K562 (cell line): ENCODE measurements at regions not wholly inside any gene's neighbourhood (a gene's known extent, or its start where the extent isn't known, plus 50 kb on each side); places are given as distances from the start of the nearest gene placed in this dataset.

Experiments
- ATAC-seq: fragments of 200-7000 bp; cut with Tn5 transposase; 3 replicates; pipeline ENCODE4 v1.9.1; 2020; ENCODE audit warnings: moderate library complexity
- BruUV-seq: library from RNA; stranded (reverse); fragments of 400-500 nt; replicated peaks from 2 replicates; lab custom pipeline; 2021; lab: Mats Ljungman, UMichigan
- CTCF ChIA-PET: fragments of 300-600 bp; formaldehyde crosslinking; extraction: SDS; loops from one replicate; lab custom pipeline; 2021; ENCODE audit warnings: low intra/inter-chr PET ratio; lab: Yijun Ruan, JAX
- POLR2A ChIA-PET: fragments of 300-600, 350-650 bp; sonication (Branson Sonifier 250); formaldehyde crosslinking; extraction: SDS; loops from one replicate; lab custom pipeline; 2021; ENCODE audit warnings: antibody characterized with exemption, inconsistent platforms; lab: Yijun Ruan, JAX
- DNase-seq, 4 experiments: peaks; one replicate each; pipeline versions ENCODE4 v3.0.0 to v3.0.0-alpha.2; 2011 to 2018; ENCODE audit warnings: low spot score in 3 of 4, mixed read lengths in 3 of 4; ENCODE audit errors: extremely low read depth in 1 of 4
- FAIRE-seq: peaks from 2 replicates; lab custom pipeline; 2011; peaks lifted over from hg19 to GRCh38; lab: Jason Lieb, UNC
- H2AFZ ChIP-seq: 2 replicates; pipeline ENCODE4 v1.6.0; 2011; ENCODE audit warnings: low read depth, low read length, control low read depth, inconsistent platforms
- H3K27ac ChIP-seq: fragments of 200-600 bp; 3 replicates; pipeline ENCODE4 v1.8.0; 2011; ENCODE audit warnings: low read depth, mild to moderate bottlenecking, control low read depth, inconsistent platforms, low read length, moderate library complexity, mixed read lengths; ENCODE audit errors: extremely low read depth
- H3K27me3 ChIP-seq, 2 experiments: fragments of 300-600 bp in 1 of 2; 2 replicates in 1 of 2; 3 replicates in 1 of 2; pipeline versions ENCODE4 v1.6.0 to v1.8.0; 2011; ENCODE audit warnings: inconsistent platforms in 2 of 2, low read length in 2 of 2, mild to moderate bottlenecking in 1 of 2, mixed read lengths in 1 of 2, moderate library complexity in 1 of 2; ENCODE audit not compliant: control insufficient read depth in 2 of 2, insufficient read depth in 2 of 2
- H3K36me3 ChIP-seq: fragments of 300-600 bp; 3 replicates; pipeline ENCODE4 v1.8.0; 2011; ENCODE audit warnings: mild to moderate bottlenecking, low read length, inconsistent platforms; ENCODE audit not compliant: control insufficient read depth, insufficient read depth
- H3K4me1 ChIP-seq, 2 experiments: fragments of 200-600 bp in 1 of 2; replicated peaks in 1 of 2; 2 replicates in 1 of 2; 3 replicates in 1 of 2; pipeline versions ENCODE4 v1.5.1 to v1.8.0; 2011; ENCODE audit warnings: inconsistent platforms in 2 of 2, low read length in 2 of 2, mild to moderate bottlenecking in 1 of 2, mixed read lengths in 1 of 2, moderate library complexity in 1 of 2; ENCODE audit not compliant: control insufficient read depth in 2 of 2, insufficient read depth in 2 of 2
- H3K4me2 ChIP-seq: 2 replicates; pipeline ENCODE4 v1.6.1; 2011; ENCODE audit warnings: low read length, control low read depth, inconsistent platforms, mixed read lengths; ENCODE audit not compliant: insufficient read depth
- H3K4me3 ChIP-seq: fragments of 200-600 bp; sonication (generic), shearing (Covaris generic); 2 replicates; pipeline ENCODE4 v1.5.1; 2016; ENCODE audit warnings: control low read depth, inconsistent platforms
- H3K79me2 ChIP-seq: fragments of 200-600 bp; 3 replicates; pipeline ENCODE4 v1.8.0; 2011; ENCODE audit warnings: low read length, inconsistent platforms; ENCODE audit not compliant: control insufficient read depth, insufficient read depth
- H3K9ac ChIP-seq, 2 experiments: 2 replicates each; pipeline versions ENCODE4 v1.6.0 to v1.6.1; 2011; ENCODE audit warnings: low read depth in 2 of 2, low read length in 2 of 2, control low read depth in 1 of 2, inconsistent platforms in 1 of 2, mild to moderate bottlenecking in 1 of 2, mixed read lengths in 1 of 2; ENCODE audit not compliant: insufficient read depth in 1 of 2
- H3K9me1 ChIP-seq: one replicate; pipeline ENCODE4 v1.6.0; 2011; ENCODE audit warnings: inconsistent platforms, mild to moderate bottlenecking, low read length, moderate library complexity; ENCODE audit not compliant: control insufficient read depth, insufficient read depth
- H3K9me3 ChIP-seq: replicated peaks from 2 replicates; pipeline ENCODE4 v1.5.1; 2011; ENCODE audit warnings: low read depth, low read length, inconsistent platforms; ENCODE audit not compliant: control insufficient read depth, insufficient read depth
- H4K20me1 ChIP-seq: replicated peaks from 2 replicates; pipeline ENCODE4 v1.6.1; 2011; ENCODE audit warnings: low read length, inconsistent platforms, mixed read lengths; ENCODE audit not compliant: control insufficient read depth, insufficient read depth
- NFRKB ChIP-seq: fragments of 450-650 bp; IDR thresholded peaks from 2 replicates; pipeline ENCODE4 v1.6.1; 2016; ENCODE audit warnings: low read depth
- PHF8 ChIP-seq: fragments of 200-600 bp; sonication (generic); IDR thresholded peaks from 2 replicates; pipeline ENCODE4 v1.6.1; 2012; ENCODE audit warnings: mixed run types, mild to moderate bottlenecking, inconsistent platforms, low read length, moderate library complexity, borderline replicate concordance
- ZFP1 ChIP-seq: fragments of 450-650 bp; formaldehyde crosslinking; IDR thresholded peaks from 2 replicates; pipeline ENCODE4 v1.4.0; 2020; ENCODE audit warnings: mild to moderate bottlenecking, mixed read lengths
- WGBS: fragments of 100-300 bp; shearing (Covaris generic); methylation state at CpG from one replicate; pipeline ENCODE4 v1.1.6; 2016; ENCODE audit warnings: low coverage, mixed read lengths; ENCODE audit not compliant: insufficient coverage; ENCODE audit errors: missing lambda C conversion rate; 5-methylcytosine and 5-hydroxymethylcytosine counted together
- in situ Hi-C: fragments of 300-500 bp; cut with MboI; formaldehyde crosslinking; loops from 4 replicates; pipeline ENCODE4 v1.15.0; 2018; ENCODE audit warnings: inconsistent platforms, mixed read lengths
- intact Hi-C: fragments of 100-400 bp; cut with micrococcal nuclease; formaldehyde crosslinking; loops from 2 replicates; pipeline ENCODE4 v1.14.2; 2022
- TF ChIP-seq, protein P1 (sequence below): fragments of 450-650 bp; IDR thresholded peaks from 2 replicates; pipeline ENCODE4 v1.7.0; 2016; ENCODE audit warnings: borderline replicate concordance
- TF ChIP-seq, protein P2 (sequence below): fragments of 200-800 bp; sonication (Bioruptor generic); IDR thresholded peaks from 2 replicates; pipeline ENCODE4 v1.6.1; 2016; ENCODE audit warnings: missing genetic modification characterization, missing compliant biosample characterization
- TF ChIP-seq, protein P3 (sequence below): fragments of 450-650 bp; formaldehyde crosslinking; IDR thresholded peaks from 2 replicates; pipeline ENCODE4 v1.4.0; 2020; ENCODE audit warnings: mild to moderate bottlenecking, moderate library complexity
- TF ChIP-seq, protein P4 (sequence below), 2 experiments: fragments of 250-450 bp in 1 of 2; fragments of 450-650 bp in 1 of 2; sonication (Bioruptor Pico) in 1 of 2; IDR thresholded peaks; 2 replicates each; pipeline versions ENCODE4 v1.6.1 to v1.8.0; 2016 to 2021; ENCODE audit warnings: mild to moderate bottlenecking in 2 of 2, moderate library complexity in 2 of 2, missing compliant biosample characterization in 1 of 2, missing genetic modification characterization in 1 of 2
- TF ChIP-seq, protein P5 (sequence below): fragments of 250-450 bp; sonication (Bioruptor Pico); IDR thresholded peaks from 2 replicates; pipeline ENCODE4 v1.4.0; 2020; ENCODE audit warnings: mild to moderate bottlenecking, moderate library complexity
- TF ChIP-seq, protein P6 (sequence below): IDR thresholded peaks from 2 replicates; pipeline ENCODE4 v1.6.1; 2012; ENCODE audit warnings: low read depth, low read length, improper control_type of control experiment, borderline replicate concordance

DNA sequence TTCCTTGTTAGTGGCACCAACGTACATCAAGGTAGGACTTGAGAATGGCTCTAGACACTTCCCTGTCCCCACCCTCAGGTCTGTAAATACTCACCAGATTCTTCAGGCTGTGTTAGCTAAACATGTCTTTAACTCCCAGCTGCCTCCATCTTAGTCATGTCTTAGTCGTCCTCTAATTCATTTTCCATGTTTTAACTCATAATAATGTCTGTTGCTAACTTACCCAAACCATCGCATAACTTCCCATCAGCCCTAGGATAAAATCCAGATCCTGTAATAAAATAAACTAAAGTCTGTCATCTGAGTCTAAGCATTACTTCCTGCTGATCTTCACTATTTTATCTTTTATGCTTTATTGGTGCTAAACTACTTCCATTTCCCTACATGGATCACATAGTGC is 600.0 kb upstream of the CELF2 start:
- Histone ChIP-seq H3K4me2 (no peak overlapping the region), H3K9me3 (no peaks in the 10 kb centered on the region), H4K20me1 (no peaks in the 10 kb centered on the region), H3K9ac (no peak overlapping the region), H3K27me3 (no peaks in the 10 kb centered on the region), H3K4me3 (no peak overlapping the region), H2AFZ (no peak overlapping the region), H3K79me2 (no peaks in the 10 kb centered on the region), H3K4me1 (no peaks in the 10 kb centered on the region), H3K27ac (no peak overlapping the region), H3K36me3 (no peaks in the 10 kb centered on the region), H3K9me1 (no peaks in the 10 kb centered on the region)
- in situ Hi-C loops (no loop called here), intact Hi-C loops (no loop called here)
- FAIRE-seq (no peak), ATAC-seq (no peak), DNase-seq (no peak)
- ChIA-PET CTCF (no interaction called here), POLR2A (no interaction called here)
- 2% methylated on average over 3 of the region's 3 CpGs for WGBS
- BruUV-seq = no TSS peak
- TF ChIP-seq, protein P1, sequence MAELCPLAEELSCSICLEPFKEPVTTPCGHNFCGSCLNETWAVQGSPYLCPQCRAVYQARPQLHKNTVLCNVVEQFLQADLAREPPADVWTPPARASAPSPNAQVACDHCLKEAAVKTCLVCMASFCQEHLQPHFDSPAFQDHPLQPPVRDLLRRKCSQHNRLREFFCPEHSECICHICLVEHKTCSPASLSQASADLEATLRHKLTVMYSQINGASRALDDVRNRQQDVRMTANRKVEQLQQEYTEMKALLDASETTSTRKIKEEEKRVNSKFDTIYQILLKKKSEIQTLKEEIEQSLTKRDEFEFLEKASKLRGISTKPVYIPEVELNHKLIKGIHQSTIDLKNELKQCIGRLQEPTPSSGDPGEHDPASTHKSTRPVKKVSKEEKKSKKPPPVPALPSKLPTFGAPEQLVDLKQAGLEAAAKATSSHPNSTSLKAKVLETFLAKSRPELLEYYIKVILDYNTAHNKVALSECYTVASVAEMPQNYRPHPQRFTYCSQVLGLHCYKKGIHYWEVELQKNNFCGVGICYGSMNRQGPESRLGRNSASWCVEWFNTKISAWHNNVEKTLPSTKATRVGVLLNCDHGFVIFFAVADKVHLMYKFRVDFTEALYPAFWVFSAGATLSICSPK = no peak
- TF ChIP-seq, protein P2, sequence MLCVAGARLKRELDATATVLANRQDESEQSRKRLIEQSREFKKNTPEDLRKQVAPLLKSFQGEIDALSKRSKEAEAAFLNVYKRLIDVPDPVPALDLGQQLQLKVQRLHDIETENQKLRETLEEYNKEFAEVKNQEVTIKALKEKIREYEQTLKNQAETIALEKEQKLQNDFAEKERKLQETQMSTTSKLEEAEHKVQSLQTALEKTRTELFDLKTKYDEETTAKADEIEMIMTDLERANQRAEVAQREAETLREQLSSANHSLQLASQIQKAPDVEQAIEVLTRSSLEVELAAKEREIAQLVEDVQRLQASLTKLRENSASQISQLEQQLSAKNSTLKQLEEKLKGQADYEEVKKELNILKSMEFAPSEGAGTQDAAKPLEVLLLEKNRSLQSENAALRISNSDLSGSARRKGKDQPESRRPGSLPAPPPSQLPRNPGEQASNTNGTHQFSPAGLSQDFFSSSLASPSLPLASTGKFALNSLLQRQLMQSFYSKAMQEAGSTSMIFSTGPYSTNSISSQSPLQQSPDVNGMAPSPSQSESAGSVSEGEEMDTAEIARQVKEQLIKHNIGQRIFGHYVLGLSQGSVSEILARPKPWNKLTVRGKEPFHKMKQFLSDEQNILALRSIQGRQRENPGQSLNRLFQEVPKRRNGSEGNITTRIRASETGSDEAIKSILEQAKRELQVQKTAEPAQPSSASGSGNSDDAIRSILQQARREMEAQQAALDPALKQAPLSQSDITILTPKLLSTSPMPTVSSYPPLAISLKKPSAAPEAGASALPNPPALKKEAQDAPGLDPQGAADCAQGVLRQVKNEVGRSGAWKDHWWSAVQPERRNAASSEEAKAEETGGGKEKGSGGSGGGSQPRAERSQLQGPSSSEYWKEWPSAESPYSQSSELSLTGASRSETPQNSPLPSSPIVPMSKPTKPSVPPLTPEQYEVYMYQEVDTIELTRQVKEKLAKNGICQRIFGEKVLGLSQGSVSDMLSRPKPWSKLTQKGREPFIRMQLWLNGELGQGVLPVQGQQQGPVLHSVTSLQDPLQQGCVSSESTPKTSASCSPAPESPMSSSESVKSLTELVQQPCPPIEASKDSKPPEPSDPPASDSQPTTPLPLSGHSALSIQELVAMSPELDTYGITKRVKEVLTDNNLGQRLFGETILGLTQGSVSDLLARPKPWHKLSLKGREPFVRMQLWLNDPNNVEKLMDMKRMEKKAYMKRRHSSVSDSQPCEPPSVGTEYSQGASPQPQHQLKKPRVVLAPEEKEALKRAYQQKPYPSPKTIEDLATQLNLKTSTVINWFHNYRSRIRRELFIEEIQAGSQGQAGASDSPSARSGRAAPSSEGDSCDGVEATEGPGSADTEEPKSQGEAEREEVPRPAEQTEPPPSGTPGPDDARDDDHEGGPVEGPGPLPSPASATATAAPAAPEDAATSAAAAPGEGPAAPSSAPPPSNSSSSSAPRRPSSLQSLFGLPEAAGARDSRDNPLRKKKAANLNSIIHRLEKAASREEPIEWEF (CRISPR knock-in tag) = no peak
- TF ChIP-seq ZFP1 (no peak), PHF8 (no peak), NFRKB (no peak)
- TF ChIP-seq, protein P3, sequence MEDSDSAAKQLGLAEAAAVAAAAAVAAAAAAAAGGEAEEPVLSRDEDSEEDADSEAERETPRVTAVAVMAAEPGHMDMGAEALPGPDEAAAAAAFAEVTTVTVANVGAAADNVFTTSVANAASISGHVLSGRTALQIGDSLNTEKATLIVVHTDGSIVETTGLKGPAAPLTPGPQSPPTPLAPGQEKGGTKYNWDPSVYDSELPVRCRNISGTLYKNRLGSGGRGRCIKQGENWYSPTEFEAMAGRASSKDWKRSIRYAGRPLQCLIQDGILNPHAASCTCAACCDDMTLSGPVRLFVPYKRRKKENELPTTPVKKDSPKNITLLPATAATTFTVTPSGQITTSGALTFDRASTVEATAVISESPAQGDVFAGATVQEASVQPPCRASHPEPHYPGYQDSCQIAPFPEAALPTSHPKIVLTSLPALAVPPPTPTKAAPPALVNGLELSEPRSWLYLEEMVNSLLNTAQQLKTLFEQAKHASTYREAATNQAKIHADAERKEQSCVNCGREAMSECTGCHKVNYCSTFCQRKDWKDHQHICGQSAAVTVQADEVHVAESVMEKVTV (CRISPR knock-in tag) = no peak
- TF ChIP-seq, protein P4, sequence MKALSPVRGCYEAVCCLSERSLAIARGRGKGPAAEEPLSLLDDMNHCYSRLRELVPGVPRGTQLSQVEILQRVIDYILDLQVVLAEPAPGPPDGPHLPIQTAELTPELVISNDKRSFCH (CRISPR knock-in tag; IDR thresholded peaks at IDR 0.05) = no peak
- TF ChIP-seq, protein P4 (tag; IDR thresholded peaks at IDR 0.05) = no peak
- TF ChIP-seq, protein P5, sequence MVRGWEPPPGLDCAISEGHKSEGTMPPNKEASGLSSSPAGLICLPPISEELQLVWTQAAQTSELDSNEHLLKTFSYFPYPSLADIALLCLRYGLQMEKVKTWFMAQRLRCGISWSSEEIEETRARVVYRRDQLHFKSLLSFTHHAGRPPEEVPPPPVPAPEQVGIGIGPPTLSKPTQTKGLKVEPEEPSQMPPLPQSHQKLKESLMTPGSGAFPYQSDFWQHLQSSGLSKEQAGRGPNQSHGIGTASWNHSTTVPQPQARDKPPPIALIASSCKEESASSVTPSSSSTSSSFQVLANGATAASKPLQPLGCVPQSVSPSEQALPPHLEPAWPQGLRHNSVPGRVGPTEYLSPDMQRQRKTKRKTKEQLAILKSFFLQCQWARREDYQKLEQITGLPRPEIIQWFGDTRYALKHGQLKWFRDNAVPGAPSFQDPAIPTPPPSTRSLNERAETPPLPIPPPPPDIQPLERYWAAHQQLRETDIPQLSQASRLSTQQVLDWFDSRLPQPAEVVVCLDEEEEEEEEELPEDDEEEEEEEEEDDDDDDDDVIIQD = no peak
- TF ChIP-seq, protein P6, sequence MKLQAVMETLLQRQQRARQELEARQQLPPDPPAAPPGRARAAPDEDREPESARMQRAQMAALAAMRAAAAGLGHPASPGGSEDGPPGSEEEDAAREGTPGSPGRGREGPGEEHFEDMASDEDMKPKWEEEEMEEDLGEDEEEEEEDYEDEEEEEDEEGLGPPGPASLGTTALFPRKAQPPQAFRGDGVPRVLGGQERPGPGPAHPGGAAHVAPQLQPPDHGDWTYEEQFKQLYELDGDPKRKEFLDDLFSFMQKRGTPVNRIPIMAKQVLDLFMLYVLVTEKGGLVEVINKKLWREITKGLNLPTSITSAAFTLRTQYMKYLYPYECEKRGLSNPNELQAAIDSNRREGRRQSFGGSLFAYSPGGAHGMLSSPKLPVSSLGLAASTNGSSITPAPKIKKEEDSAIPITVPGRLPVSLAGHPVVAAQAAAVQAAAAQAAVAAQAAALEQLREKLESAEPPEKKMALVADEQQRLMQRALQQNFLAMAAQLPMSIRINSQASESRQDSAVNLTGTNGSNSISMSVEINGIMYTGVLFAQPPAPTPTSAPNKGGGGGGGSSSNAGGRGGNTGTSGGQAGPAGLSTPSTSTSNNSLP = no peak
